ENCODE measurements at regions not wholly inside any gene's neighbourhood (a gene's known extent, or its start where the extent isn't known, plus 50 kb on each side); places are given as distances from the start of the nearest gene placed in this dataset.

- H3K79me2 ChIP-seq, result no peaks in the 10 kb centered on the region
- H3K4me3 ChIP-seq, result no peak overlapping the region
- H3K9me2 ChIP-seq (replicated peaks; ENCODE audit: insufficient read depth), result no peaks in the 10 kb centered on the region
- no peak for DNase-seq (ENCODE audit: low spot score)
- WGBS (ENCODE audit: low lambda C conversion rate, missing lambda C conversion rate), result 45% methylated on average over 2 of the region's 2 CpGs
- H3K9me3 ChIP-seq (ENCODE audit: low read depth), result no peaks in the 10 kb centered on the region
- H3K27me3 ChIP-seq, result no peaks in the 10 kb centered on the region
- no peaks in the 10 kb centered on the region for H3K36me3 ChIP-seq (replicated peaks; ENCODE audit: insufficient read depth, low read depth)
- no peaks in the 10 kb centered on the region for H4K20me1 ChIP-seq (ENCODE audit: insufficient read depth, poor library complexity, severe bottlenecking)
- H3K4me1 ChIP-seq (ENCODE audit: insufficient read depth), result peaks cover 8% of the 10 kb centered on the region
- TF ChIP-seq EZH2phosphoT487 (IDR thresholded peaks at IDR 0.05; ENCODE audit: low read depth, severe bottlenecking, unreplicated experiment) (no peak), CTCF (IDR thresholded peaks at IDR 0.05; ENCODE audit: poor library complexity) (no peak), EZH2 (IDR thresholded peaks at IDR 0.05; ENCODE audit: borderline replicate concordance) (no peak)
- H3K27ac ChIP-seq, result no peak overlapping the region
- H2AFZ ChIP-seq, result no peak overlapping the region
- no peak overlapping the region for H3K4me2 ChIP-seq
Measured at GRCh38 chr11:15747671-15748070, 608.7 kb downstream of the SOX6 start.

GRCh38 chr11:15748132-15748531, 608.2 kb downstream of the SOX6 start:
- H3K36me3 ChIP-seq (replicated peaks; ENCODE audit: insufficient read depth, low read depth), result no peaks in the 10 kb centered on the region
- H2AFZ ChIP-seq, result no peak overlapping the region
- no peak for DNase-seq (ENCODE audit: low spot score)
- H4K20me1 ChIP-seq (ENCODE audit: insufficient read depth, poor library complexity, severe bottlenecking), result no peaks in the 10 kb centered on the region
- H3K4me3 ChIP-seq, result no peak overlapping the region
- no peaks in the 10 kb centered on the region for H3K9me3 ChIP-seq (ENCODE audit: low read depth)
- H3K27me3 ChIP-seq, result no peaks in the 10 kb centered on the region
- H3K4me1 ChIP-seq (ENCODE audit: insufficient read depth), result peaks cover 8% of the 10 kb centered on the region
- H3K27ac ChIP-seq, result no peak overlapping the region
- H3K79me2 ChIP-seq, result no peaks in the 10 kb centered on the region
- H3K4me2 ChIP-seq, result no peak overlapping the region
- no peaks in the 10 kb centered on the region for H3K9me2 ChIP-seq (replicated peaks; ENCODE audit: insufficient read depth)
- TF ChIP-seq CTCF (IDR thresholded peaks at IDR 0.05; ENCODE audit: poor library complexity) (peak; percentile 4), EZH2 (IDR thresholded peaks at IDR 0.05; ENCODE audit: borderline replicate concordance) (no peak)

- H3K9me2 ChIP-seq (replicated peaks; ENCODE audit: insufficient read depth), result no peaks in the 10 kb centered on the region
Measured at GRCh38 chr11:15748741-15749140, 607.6 kb downstream of the SOX6 start.

More at GRCh38 chr11:15748741-15749140, 607.6 kb downstream of the SOX6 start:
- H3K27ac ChIP-seq, result no peak overlapping the region
- H3K4me1 ChIP-seq (ENCODE audit: insufficient read depth), result peaks cover 8% of the 10 kb centered on the region
- H3K27me3 ChIP-seq, result no peaks in the 10 kb centered on the region
- no peaks in the 10 kb centered on the region for H3K79me2 ChIP-seq
- no peak overlapping the region for H3K4me2 ChIP-seq
- no peaks in the 10 kb centered on the region for H3K36me3 ChIP-seq (replicated peaks; ENCODE audit: insufficient read depth, low read depth)
- H4K20me1 ChIP-seq (ENCODE audit: insufficient read depth, poor library complexity, severe bottlenecking), result no peaks in the 10 kb centered on the region
- no peak for DNase-seq (ENCODE audit: low spot score)
- TF ChIP-seq EZH2phosphoT487 (IDR thresholded peaks at IDR 0.05; ENCODE audit: low read depth, severe bottlenecking, unreplicated experiment), result no peak
- TF ChIP-seq EZH2 (IDR thresholded peaks at IDR 0.05; ENCODE audit: borderline replicate concordance), result no peak
- no peak for TF ChIP-seq CTCF (IDR thresholded peaks at IDR 0.05; ENCODE audit: poor library complexity)
- no peaks in the 10 kb centered on the region for H3K9me3 ChIP-seq (ENCODE audit: low read depth)
- H2AFZ ChIP-seq, result no peak overlapping the region
- WGBS (ENCODE audit: low lambda C conversion rate, missing lambda C conversion rate), result 42% methylated on average over 2 of the region's 2 CpGs
- no peak overlapping the region for H3K4me3 ChIP-seq
